Mucosa of descending colon (tissue), 3 donors: ENCODE measurements at regions not wholly inside any gene's neighbourhood (a gene's known extent, or its start where the extent isn't known, plus 50 kb on each side); places are given as distances from the start of the nearest gene placed in this dataset.

ENCODE experiments used
- ATAC-seq: fragments of 200-7000 bp; cut with Tn5 transposase; one replicate; pipeline ENCODE4 v1.9.1; 2020; ENCODE audit warnings: mild to moderate bottlenecking, moderate library complexity
- DNase-seq, 3 donors: peaks; one replicate each; pipeline ENCODE4 v3.0.0-alpha.2; 2020
- H3K36me3 ChIP-seq: fragments of 200-600 bp; one replicate; pipeline ENCODE4 v1.8.0; 2021; ENCODE audit warnings: low read depth, mild to moderate bottlenecking
- H3K4me1 ChIP-seq: fragments of 200-600 bp; one replicate; pipeline ENCODE4 v1.8.0; 2021; ENCODE audit warnings: low read depth, mild to moderate bottlenecking
- H3K4me3 ChIP-seq: fragments of 200-600 bp; one replicate; pipeline ENCODE4 v1.8.0; 2021; ENCODE audit warnings: mild to moderate bottlenecking
- H3K9me3 ChIP-seq: fragments of 200-600 bp; one replicate; pipeline ENCODE4 v1.8.0; 2021; ENCODE audit warnings: mild to moderate bottlenecking
- CTCF ChIP-seq: fragments of 200-600 bp; IDR thresholded peaks from one replicate; pipeline ENCODE4 v1.8.0; 2022; ENCODE audit warnings: antibody characterized with exemption, mild to moderate bottlenecking
- intact Hi-C, 2 donors: fragments of 100-400 bp; cut with DNase I in 1 of 2; cut with micrococcal nuclease in 1 of 2; formaldehyde crosslinking; loops; one replicate each; pipeline versions ENCODE4 v1.11.0 to v1.11.1; 2022; cut with DNase I, micrococcal nuclease
- donor health status: DM: no; HTN: no; CAD: no; lungs with moderate emphysema.
- donor health status: DM: no; HTN: no; CAD: no.
- donor health status: DM: no; HTN: yes; CAD: no.

DNA sequence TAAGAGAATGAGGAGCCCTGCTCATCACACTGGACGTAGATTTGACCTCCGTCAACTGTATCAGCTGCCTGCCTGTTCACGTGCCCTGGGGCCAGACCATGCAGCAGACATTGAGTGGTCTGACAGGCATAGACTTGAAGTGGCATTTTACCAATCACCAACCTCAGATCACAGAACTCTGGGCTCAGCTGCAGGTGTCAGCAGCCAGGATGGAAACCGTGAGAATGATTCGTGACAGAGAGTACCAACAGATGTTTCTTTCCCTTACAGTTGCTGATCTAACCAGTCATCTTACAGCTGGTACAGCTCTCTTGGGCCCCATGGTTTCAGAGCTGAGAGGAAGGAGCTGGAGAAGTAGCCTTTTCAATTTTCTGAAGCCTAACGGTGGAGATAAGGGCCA, 148.9 kb downstream of the EN1 start:
- ATAC-seq: no peak

DNA sequence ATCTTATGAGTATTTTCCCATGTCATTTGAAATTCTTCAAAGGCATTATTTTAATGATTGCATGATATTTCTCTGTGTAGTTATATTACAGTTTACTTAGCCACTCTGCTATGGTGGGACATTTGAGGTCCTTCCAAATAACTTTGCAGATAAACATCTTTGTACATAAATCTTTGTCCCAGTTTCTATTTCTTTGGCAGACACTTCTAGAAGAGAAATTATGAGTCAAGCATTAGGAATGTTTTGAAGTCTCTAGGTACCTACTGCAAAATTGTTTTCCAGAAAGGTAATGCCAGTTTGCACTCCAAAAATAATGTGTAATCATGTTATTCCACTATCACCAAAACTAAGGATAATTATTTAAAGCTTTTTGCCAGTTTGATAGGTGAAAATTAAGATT, 149.7 kb downstream of the EN1 start:
- DNase-seq (no peak), ATAC-seq (no peak)
- Histone ChIP-seq H3K36me3 (no peaks in the 10 kb centered on the region), H3K9me3 (no peaks in the 10 kb centered on the region), H3K4me1 (no peaks in the 10 kb centered on the region), H3K4me3 (no peak overlapping the region)
- intact Hi-C loops: no loop called here
- no peak for TF ChIP-seq CTCF

More for the DNA sequence above, 148.9 kb downstream of the EN1 start:
- no peaks in the 10 kb centered on the region for H3K4me1 ChIP-seq
- H3K4me3 ChIP-seq: no peak overlapping the region
- DNase-seq: no peak
- intact Hi-C loops: no loop called here
- H3K36me3 ChIP-seq: no peaks in the 10 kb centered on the region
- H3K9me3 ChIP-seq: no peaks in the 10 kb centered on the region
- TF ChIP-seq CTCF: no peak

GRCh38 chr2:118696786-118697465, 150.5 kb downstream of the EN1 start:
- H3K36me3 ChIP-seq: no peaks in the 10 kb centered on the region
- intact Hi-C loops: no loop called here
- no peak overlapping the region for H3K4me3 ChIP-seq
- DNase-seq (no peak), ATAC-seq (no peak)
- no peaks in the 10 kb centered on the region for H3K4me1 ChIP-seq
- TF ChIP-seq CTCF: no peak
- H3K9me3 ChIP-seq: no peaks in the 10 kb centered on the region

DNA sequence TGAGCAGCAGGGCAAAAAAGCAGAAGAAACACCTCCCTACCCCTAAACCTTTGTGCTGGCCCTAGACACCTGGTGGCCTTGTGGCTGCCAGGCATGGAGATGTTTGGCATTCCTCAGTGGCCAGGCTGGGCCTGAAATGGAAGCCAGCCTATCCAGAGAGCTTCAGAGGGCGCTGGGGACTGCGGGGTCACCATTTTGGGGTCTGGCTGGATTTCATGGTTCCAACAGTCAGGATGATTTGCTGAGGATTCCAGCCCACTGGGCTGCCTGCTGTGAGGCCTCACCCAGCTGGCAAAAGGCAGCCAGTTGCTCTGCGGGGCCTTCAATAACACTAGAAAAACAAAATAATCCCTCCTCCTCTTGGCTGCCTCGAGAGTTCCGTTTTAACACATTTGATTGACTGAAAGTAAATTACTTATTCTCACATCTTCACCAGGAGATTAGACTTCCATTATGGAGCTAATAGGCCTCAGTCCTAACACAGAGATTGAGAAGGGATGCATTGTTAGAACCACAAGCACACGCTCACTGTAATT, 154.1 kb downstream of the EN1 start:
- DNase-seq (no peak), ATAC-seq (no peak)
- H3K36me3 ChIP-seq: no peaks in the 10 kb centered on the region
- H3K4me1 ChIP-seq: no peaks in the 10 kb centered on the region
- no peak overlapping the region for H3K4me3 ChIP-seq
- no peak for TF ChIP-seq CTCF
- intact Hi-C loops: no loop called here
- H3K9me3 ChIP-seq: no peaks in the 10 kb centered on the region

DNA sequence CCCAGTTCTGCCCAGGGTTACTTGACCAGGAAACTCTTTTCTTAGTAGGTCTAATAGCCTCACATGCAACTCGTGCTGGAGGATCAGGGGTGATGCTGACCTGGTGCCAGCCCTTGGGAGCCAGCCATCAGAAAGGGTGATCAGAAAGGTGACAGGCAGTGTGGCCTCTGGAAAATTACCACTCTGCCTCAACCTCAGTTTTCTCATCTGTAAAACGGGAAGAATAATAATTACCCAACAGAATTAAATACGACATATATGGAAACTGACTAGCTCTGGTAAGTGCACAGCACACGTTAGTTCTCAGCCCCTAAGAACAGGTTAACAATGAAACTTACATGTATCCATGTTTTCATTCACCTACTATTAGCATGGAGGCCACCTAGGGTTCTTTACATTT, 157.6 kb downstream of the EN1 start:
- intact Hi-C loops: no loop called here
- Histone ChIP-seq H3K9me3 (no peaks in the 10 kb centered on the region), H3K4me1 (no peaks in the 10 kb centered on the region), H3K4me3 (no peak overlapping the region), H3K36me3 (no peaks in the 10 kb centered on the region)
- DNase-seq: no peak
- TF ChIP-seq CTCF: no peak
- no peak for ATAC-seq

DNA sequence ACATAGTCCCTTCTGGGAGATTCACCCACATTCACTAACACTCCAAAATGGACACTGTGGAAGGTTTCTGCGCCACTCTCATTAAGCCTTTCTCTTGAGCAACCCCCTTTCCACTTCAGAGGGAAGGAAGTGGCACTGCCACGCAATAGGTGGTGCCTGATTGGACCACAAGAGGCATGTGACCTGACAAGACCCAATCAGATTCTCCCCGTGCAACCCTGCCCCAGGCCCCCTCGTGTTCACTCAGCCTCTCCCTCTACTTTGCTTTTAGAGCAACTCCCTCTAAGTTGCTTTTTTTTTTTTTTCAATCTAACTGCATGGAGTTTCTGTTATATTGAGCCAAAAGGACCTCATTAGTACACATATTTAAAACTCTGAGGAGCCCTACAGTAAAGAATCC, 158.0 kb downstream of the EN1 start:
- no peak for DNase-seq
- intact Hi-C loops: no loop called here
- TF ChIP-seq CTCF: no peak
- Histone ChIP-seq H3K4me1 (no peaks in the 10 kb centered on the region), H3K9me3 (no peaks in the 10 kb centered on the region), H3K36me3 (no peaks in the 10 kb centered on the region), H3K4me3 (no peak overlapping the region)
- no peak for ATAC-seq
